ENCODE measurements at regions not wholly inside any gene's neighbourhood (a gene's known extent, or its start where the extent isn't known, plus 50 kb on each side); places are given as distances from the start of the nearest gene placed in this dataset.
"Not testable (repeated sequence)": the region's sequence is repeated elsewhere in the genome, so short reads cannot be mapped to it uniquely, and the experiment has no call there.

DNA sequence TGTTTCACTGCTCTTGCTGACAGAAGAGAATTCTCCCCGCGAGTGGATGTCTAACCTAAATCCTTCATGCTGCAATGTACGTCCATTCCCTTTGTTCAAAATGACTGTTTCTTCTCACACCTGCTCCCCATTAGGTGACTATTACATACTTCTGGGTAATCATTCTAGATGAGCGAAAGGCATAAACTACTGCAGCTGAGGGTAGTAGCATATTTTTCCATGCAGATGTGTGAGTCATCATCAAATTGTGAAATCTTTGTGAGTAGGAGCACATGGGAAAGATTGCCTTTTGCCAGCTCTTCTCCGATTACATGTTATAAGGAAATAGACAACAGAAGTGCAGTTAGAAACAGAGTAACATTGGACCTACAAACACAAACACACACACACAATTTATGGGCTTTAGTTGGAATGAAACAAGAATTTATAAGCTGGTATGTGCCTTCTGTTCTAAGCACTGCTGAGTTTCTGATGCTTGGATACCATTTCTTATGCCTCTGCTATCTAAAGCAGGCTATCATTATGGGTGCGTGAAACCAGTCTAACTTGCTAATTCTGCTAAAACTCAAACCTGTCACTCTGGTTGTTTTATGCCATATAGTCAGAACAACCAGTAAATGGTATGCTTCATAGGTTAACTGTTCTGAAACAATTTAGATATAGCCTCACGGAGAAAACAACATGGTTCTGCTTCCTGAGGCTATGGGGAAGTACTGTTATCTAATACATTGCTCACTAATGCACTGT lies 346.9 kb upstream of the PSMD7 start:
- peak in 1 of 2 donors; percentile 2 for DNase-seq

DNA sequence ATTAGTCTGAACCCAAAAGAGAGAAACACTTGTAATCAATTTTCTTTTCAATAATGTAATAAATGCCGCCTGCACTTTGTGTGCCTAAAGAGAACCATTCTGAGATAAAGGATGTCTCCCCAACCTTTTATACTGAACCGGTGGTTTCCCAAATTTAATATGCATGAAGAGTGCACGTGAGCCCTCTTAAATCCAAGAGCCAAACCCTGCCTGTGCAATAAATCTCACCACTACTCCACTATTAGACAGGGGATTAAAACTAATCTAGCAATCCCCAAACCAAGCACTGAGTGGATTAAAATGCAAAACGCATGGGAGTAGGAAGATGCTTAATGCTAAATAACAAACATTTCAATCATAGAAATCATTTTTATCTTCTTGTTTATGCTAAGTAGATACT lies 351.0 kb upstream of the PSMD7 start:
- DNase-seq: no peak

- DNase-seq: not testable (repeated sequence)
Observed at GRCh38 chr16:73943184-73943583, 353.4 kb upstream of the PSMD7 start.

DNA sequence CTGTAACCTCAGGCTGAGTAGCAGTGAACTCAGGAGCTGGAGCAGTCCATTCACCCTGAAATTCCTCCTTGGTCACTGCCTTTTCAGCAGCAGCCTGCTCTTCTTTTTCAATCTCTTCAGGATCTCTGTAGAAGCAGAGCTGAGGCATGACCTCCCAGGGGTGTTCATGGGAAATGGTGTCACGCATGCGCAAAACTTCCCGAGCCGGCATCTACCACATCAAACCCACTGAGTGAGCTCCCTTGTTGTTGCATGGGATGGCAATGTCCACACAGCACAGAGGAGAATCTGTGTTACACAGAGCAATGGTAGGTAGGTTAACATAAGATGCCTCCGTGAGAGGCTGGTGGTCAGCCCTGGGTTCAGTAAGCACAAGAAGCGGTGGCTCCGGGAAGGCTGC lies 355.8 kb upstream of the PSMD7 start:
- DNase-seq: not testable (repeated sequence)

- DNase-seq: no peak
Observed at GRCh38 chr16:73923951-73924350, 372.7 kb upstream of the PSMD7 start.

DNA sequence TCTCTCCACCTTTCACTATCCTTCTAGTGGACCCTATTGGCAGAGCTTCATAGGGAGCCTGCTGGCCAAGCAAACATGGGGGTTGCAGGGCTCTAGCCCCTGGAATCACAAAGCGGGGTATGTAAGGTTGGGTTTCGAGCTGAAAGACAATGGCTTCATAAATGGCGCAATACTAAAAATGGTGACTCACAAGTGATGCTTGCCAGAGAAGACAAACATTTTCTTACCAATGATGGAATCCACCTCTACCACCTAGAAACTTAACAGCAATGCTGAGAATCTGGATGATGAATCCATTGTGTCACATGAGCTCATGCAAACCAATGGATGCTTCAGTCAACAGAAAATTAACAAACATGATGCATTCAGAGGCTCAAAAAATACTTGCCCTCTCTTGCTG lies 375.3 kb upstream of the PSMD7 start:
- no peak for DNase-seq

- no peak for DNase-seq
Observed at GRCh38 chr16:73916829-73917594, 379.6 kb upstream of the PSMD7 start.

GRCh38 chr16:73915935-73916334 lies 380.7 kb upstream of the PSMD7 start:
- DNase-seq: no peak

GRCh38 chr16:73915140-73915539 lies 381.5 kb upstream of the PSMD7 start:
- DNase-seq: no peak

- DNase-seq: no peak
Observed at GRCh38 chr16:73912850-73913249, 383.8 kb upstream of the PSMD7 start.

- DNase-seq: no peak
Observed at GRCh38 chr16:73912281-73912680, 384.3 kb upstream of the PSMD7 start.

GRCh38 chr16:73909529-73910035 lies 387.0 kb upstream of the PSMD7 start:
- no peak for DNase-seq

GRCh38 chr16:73891129-73891542 lies 405.5 kb upstream of the PSMD7 start:
- DNase-seq: no peak

DNA sequence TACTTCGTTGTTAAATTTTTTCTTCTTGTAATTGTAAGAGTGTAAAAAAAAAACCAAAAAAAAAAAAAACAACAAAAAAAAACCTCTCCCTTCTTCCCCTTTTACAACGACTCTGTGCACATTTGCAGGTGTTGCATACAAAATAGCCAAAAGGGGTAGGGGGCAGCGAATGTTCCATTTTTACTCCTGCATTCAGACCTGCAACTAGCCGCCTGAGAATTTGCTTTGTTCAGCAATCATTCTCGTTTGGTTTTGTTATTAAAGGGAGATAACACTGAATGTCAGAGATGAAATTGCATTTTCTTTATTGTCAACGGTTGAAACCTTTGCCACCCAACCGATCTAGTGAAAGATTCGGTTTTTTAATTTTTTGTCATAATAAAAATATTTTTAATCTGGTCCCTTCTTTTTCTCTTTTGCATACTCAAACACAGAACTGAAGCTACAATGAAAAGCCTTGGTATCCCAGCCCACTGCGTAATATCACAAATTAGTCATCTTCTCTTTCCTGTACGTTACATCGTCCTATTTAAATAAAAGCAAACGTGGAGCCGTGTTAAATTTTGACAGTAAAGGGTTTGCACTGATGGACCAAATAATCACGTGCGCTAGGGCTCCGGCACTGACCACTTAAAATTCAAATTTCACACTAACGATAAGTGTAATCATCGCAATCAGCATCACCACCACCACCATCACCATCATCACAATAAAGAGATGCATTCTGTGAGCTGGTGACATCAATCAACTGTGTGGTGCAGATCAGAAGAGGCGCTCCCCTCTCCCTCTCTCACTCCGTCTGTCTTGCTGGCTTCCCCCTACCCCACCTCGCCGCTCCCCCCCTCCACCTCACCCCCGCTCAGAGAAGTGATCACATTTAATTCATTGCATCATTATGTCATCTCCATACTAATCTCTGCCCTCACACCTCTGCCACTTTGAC lies 406.2 kb upstream of the PSMD7 start:
- DNase-seq: no peak

DNA sequence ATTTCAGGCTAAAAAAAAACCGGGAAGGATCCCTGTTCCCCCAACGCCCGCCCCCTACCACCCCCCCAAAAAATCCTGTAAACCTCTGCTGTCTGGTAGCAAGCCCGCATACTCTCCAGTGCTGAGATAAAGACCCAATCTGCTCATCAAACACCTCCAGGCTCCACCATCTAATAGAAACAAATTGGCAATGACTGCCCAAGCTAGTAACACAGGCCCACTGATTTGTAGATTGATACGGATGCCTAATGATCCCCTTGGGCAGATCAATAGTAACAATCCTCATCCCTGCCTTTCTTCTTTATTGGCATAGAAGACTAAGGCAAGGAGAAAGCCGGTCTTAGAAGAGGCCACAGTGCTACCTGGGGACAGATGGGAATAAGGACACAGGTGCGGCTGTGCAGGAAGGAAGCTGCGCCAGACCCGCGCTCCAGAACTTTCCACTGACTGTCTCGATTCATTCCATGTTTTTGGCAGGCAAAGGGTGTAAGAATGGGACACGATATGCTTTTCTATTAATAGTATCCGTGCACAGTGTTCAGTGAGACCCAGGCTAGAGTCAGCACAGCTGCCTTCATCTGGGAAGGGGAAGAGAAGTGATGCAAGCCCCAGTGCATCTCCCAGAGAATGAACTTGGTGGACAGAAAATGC lies 407.6 kb upstream of the PSMD7 start:
- no peak for DNase-seq

GRCh38 chr16:73887911-73888310 lies 408.7 kb upstream of the PSMD7 start:
- DNase-seq: no peak

GRCh38 chr16:73886426-73886825 lies 410.2 kb upstream of the PSMD7 start:
- DNase-seq: no peak

DNA sequence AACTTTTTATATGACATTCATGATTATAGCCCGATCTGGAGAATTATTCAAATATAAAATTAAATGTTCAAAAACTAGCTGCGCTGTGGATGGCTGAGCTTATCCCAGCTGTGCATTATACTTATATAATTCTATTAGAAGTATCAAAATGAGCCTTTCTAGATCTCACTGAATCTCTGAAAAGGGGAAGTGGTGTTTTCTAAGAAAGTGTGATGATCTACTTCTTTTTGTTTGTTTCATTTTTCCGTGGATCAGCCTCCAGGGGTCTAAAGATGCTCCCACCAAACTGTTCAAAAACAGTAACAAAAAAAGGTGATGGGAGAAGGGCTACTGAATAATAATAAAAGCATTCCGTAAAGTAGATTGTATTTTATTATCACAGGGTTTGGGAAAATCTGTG lies 411.3 kb upstream of the PSMD7 start:
- DNase-seq: no peak

DNA sequence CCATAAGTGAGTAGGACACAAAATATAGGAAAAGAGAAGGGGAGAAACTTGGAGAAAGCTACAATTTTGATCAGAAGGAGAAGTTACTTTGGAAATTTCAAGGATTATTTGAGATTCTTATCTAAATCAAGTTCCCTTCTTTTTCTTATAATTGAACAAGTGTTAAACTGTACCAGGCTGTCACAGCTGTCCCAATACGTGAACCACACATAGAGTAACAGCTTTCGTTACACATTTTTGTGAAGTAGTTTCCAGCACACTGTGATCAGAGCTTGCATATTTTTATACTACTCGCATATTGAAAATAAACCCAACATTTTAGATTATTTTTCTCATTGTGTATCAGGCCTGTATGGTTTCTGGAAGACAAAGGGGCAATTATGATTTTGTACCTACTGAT lies 412.8 kb upstream of the PSMD7 start:
- DNase-seq: no peak

DNA sequence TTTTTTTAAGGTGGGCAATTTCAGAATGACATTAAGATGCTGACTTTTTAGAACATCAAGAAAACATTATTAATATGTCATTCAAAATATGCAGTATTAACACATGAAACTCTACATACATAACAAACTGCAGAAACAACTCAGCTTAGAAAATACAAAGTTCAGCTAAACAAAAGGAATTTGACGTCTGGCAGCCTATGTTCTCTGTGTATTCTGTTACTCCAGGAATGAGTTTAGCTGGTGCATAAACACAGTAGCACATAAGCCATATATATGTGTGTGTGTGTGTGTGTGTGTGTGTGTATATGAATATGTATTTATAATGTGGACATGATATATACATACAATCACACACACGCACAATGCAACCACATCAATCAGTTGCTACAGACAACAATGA lies 413.5 kb upstream of the PSMD7 start:
- no peak for DNase-seq

GRCh38 chr16:73882651-73883050 lies 414.0 kb upstream of the PSMD7 start:
- no peak for DNase-seq

- no peak for DNase-seq
Observed at GRCh38 chr16:73882033-73882432, 414.6 kb upstream of the PSMD7 start.

DNA sequence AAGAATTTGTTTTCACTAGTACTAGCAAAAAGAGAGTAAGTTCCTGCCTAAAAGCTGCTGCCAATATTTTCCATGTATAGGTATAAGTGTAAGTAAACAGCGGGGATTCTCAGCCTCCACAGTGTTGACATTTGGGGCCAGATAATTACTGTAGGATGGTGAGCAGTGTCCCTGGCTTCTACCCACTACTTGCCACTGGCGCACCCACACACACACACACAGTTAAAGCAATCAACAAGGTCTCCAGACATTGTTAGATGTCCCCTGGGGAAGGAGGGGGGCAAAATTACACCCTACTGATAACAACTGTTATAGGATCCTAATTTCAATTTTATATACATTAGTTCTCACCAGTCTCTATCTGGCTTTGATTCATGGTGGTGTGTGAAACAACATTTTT lies 417.0 kb upstream of the PSMD7 start:
- no peak for DNase-seq

Measured in inflammatory macrophage treated with lipopolysaccharide for 1 hour (primary cell).